HFF-Myc (cell line): ENCODE measurements at regions not wholly inside any gene's neighbourhood (a gene's known extent, or its start where the extent isn't known, plus 50 kb on each side); places are given as distances from the start of the nearest gene placed in this dataset.

Experiments
- DNase-seq: peaks from one replicate; pipeline ENCODE4 v3.0.0-alpha.2; 2011; ENCODE audit warnings: low read depth; ENCODE audit errors: extremely low read depth
- H3K4me3 ChIP-seq: replicated peaks from 2 replicates; pipeline ENCODE4 v1.5.1; 2011; ENCODE audit warnings: low read depth, mild to moderate bottlenecking, control low read depth, low read length
- TF ChIP-seq, protein P1 (sequence below): IDR thresholded peaks from 2 replicates; pipeline ENCODE4 v1.5.1; 2012; ENCODE audit warnings: mild to moderate bottlenecking, low read depth, low read length, control low read depth; ENCODE audit errors: missing control alignments

DNA sequence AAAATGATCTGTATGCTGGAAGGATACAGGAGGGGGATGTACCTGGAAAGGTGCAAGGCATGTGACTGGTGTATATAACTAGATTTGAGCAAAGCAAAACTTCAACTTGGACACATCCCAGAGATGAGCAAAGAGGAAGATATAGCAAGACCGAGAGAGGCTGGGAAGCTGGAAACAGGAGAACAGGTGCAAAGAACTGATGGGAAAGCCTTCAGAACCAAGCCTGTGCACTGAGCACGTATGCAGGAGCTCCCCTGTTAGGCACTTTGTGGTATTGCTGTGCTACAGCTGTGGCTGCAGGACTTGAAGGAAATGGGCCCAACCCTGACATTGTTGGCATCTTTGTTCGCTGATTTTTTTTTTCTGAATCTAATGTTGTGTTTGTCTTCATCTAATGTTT is 120.7 kb upstream of the PWP1 start:
- no peak for DNase-seq
- no peak overlapping the region for H3K4me3 ChIP-seq
- TF ChIP-seq, protein P1, sequence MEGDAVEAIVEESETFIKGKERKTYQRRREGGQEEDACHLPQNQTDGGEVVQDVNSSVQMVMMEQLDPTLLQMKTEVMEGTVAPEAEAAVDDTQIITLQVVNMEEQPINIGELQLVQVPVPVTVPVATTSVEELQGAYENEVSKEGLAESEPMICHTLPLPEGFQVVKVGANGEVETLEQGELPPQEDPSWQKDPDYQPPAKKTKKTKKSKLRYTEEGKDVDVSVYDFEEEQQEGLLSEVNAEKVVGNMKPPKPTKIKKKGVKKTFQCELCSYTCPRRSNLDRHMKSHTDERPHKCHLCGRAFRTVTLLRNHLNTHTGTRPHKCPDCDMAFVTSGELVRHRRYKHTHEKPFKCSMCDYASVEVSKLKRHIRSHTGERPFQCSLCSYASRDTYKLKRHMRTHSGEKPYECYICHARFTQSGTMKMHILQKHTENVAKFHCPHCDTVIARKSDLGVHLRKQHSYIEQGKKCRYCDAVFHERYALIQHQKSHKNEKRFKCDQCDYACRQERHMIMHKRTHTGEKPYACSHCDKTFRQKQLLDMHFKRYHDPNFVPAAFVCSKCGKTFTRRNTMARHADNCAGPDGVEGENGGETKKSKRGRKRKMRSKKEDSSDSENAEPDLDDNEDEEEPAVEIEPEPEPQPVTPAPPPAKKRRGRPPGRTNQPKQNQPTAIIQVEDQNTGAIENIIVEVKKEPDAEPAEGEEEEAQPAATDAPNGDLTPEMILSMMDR, result peak; percentile 15

DNA sequence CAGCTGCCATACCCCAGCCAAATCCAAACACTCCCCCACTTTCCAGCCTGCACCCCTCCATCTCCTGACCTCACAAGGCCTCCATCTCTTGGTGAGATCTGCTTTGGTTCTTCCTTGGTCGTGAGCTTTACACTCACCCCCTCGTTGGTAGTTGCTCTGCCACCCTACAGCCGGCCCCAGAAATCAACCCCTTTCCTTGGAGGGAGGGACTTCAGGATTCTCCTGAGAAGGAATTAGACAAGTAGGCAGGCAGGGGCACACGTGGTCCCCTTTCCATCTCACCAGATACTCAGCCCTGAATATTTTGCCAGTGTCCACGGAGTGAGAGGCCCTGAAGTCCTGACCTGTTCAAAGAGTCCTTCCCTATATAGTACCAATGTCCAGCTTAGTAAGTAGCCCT is 120.0 kb upstream of the PWP1 start:
- no peak overlapping the region for H3K4me3 ChIP-seq
- TF ChIP-seq, protein P1, result no peak
- DNase-seq, result no peak

DNA sequence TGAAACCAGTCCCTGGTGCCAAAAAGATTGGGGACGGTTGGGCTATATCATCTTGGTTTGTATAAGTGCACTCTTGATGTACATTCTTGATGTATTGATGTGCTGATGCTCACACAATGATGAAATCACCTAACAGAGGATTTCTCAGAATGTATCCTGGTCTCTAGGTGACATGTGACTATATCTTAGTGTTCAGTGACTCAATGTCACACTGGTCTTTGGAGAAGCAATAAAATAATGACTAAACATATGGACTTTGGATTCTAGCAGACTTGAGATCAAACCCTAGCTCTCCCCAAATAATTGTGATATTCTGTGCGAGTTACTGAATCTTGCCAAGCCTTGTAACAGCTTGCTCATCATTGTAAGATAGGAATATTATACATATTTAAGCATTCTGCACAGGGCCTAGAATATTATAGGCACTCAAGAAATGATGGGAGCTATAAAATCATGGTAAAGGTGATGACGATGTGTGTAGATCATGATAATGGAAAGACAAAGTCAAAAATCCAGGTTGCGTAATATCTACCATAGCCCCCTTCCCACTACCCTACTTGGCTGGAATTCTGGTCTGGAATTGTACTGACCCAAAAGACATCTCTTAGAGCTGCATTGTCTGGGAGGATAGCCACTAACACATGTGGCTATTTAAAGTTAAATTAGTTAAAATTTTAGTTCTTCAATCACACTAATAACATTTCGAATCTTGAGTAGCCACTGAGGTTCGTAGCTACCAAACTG is 117.6 kb upstream of the PWP1 start:
- no peak overlapping the region for H3K4me3 ChIP-seq
- TF ChIP-seq, protein P1, result no peak
- no peak for DNase-seq

- DNase-seq, result no peak
- H3K4me3 ChIP-seq, result no peak overlapping the region
- TF ChIP-seq, protein P1, result no peak
Measured at GRCh38 chr12:107568718-107569117, 116.9 kb upstream of the PWP1 start.

DNA sequence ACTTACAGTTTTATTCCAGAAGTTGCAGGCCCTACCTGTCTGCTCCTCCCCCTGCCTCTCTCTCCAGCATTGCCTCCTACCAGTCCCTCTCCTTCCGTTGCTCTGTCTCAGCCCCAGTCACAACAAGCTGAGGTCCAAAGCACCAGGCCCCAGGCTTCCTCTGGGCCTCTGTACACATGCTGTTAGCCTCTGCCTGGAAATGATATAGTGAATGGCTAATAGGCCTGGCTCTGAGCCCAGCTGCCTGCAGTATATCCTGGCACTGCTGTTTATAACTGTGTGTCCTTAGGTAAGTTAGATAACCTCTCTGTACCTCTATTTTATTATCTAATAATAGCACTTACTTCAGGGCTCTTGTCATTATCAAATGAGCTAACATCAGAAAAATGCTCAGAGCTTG is 114.9 kb upstream of the PWP1 start:
- no peak overlapping the region for H3K4me3 ChIP-seq
- TF ChIP-seq, protein P1, result no peak
- DNase-seq, result no peak

GRCh38 chr12:107571492-107571891 is 114.1 kb upstream of the PWP1 start:
- DNase-seq, result no peak
- TF ChIP-seq, protein P1, result no peak
- H3K4me3 ChIP-seq, result no peak overlapping the region

- DNase-seq, result no peak
- TF ChIP-seq, protein P1, result no peak
- H3K4me3 ChIP-seq, result no peak overlapping the region
Measured at GRCh38 chr12:107574691-107575090, 110.9 kb upstream of the PWP1 start.
